IPS-NIHi11 (cell line): ENCODE measurements at regions not wholly inside any gene's neighbourhood (a gene's known extent, or its start where the extent isn't known, plus 50 kb on each side); places are given as distances from the start of the nearest gene placed in this dataset.
"Not testable (repeated sequence)": the region's sequence is repeated elsewhere in the genome, so short reads cannot be mapped to it uniquely, and the experiment has no call there.

ENCODE experiments used
- DNase-seq: peaks from one replicate; pipeline ENCODE4 v3.0.0; 2012; ENCODE audit warnings: mixed read lengths, low spot score

DNA sequence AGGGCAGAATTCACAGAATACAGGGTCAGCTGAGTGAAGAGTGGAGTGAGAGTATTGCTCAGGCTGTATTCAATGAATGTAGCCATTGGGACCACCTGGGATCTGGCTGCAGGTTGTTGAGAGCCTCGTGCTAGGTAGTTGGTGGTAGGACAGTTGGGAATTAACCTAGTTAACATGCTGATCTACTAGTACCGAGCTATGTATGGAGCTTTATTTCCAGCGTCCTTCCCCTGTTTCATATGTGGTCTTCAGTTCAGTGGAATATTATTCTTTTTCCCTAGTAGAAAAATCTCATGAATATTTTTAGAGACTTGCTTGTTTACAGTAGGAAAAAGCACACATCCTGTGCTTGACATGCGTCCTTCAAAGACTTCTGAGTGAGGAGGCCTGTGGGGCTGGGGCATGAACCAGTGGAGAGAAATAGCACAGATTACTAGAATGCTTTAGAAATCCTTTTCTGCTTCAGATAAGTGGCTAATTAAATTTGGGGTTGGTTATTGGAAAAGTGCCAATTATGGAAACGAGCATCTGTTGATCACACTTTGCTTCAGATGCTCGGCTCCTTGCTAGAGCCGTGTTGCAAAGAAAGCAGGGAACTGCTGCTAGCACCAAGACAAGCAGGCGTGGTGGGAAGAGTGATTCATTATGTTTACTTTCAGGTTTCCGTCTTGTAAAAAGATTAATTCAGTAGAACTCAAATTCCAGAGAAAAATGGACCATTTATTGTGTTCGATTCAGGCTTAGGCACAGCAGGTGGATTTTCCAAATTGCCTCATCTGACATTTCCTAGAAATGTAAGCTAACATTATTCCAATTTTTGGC is 53.6 kb downstream of the ARF6 start:
- DNase-seq = no peak

DNA sequence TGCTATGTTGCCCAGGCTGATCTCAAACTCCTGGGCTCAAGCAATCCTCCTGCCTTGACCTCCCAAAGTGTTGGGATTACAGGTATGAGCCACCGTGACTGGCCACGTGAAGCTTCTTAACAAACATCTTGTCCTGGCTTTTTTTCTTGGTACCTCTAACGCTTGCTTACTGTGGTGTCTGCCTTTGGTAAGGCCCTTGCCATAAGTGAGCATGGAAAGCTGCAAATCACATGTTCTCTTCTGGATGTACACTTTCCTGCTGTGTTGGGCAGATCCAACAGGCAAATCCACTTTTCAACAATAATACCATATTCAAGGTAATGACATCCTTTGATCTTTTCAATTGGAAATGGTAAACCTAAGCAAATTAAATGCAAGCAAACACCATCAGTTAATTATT is 54.6 kb downstream of the ARF6 start:
- DNase-seq = no peak

DNA sequence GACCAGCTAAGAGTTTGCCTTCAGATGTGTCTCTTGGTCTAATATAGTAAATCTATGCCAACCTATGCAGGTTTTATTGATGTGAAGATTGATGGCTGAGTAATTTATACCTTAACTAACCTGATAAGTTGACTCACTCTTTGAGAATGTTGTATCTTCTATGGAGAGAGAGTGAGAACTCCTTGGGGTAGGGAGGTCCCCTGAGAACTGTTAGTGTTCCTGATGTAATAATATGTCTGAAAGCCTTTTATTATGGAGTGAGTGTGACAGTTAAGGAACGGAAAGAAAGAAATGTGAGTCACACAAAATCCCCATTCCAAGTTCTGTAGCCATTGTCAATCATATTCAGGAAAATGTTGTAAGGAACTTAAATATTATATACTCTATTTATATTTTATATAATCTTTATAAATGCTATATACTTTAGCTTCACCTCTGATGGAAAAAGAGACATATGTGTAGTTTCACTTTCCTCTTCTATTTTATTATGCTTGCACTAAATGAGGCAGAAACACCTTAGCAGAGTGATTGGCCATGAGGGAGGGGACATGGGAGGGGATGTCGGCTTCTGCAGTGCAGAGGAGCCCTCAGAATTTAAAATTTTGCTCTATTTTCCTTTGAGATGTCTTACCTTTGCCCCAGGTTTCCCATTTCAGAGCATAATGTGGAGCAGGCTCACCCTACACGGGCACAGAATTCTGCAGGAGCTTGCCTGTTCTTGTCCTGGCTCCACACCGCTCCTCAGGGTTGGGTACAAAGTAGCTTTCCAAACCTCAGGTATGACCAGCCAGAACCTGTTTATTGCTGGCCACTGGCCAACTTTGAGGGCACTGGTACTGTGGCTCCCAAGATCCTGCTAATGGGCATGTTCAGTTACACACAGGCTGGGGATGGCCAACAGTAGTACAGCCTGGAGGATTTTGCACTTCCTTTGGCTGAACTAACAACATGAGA is 57.7 kb downstream of the ARF6 start:
- no peak for DNase-seq

DNA sequence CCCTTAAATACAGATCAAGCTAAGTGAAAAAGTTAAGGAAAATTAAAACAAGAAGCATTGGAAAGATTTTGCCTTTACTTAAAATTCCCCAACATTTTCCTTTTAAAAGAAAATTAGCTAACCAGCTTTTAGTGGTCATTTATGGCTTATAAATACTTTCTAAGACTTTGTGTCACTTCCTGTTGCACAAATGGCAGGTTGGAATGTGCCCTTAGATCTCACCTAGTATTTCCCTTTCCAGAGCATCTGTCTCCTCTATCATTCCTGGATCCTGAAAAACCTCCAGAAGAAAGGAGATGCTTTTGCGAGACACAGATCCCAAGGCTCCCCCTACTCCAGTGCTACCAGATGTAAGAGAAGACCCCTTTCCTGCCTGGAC is 58.3 kb downstream of the ARF6 start:
- DNase-seq = no peak

DNA sequence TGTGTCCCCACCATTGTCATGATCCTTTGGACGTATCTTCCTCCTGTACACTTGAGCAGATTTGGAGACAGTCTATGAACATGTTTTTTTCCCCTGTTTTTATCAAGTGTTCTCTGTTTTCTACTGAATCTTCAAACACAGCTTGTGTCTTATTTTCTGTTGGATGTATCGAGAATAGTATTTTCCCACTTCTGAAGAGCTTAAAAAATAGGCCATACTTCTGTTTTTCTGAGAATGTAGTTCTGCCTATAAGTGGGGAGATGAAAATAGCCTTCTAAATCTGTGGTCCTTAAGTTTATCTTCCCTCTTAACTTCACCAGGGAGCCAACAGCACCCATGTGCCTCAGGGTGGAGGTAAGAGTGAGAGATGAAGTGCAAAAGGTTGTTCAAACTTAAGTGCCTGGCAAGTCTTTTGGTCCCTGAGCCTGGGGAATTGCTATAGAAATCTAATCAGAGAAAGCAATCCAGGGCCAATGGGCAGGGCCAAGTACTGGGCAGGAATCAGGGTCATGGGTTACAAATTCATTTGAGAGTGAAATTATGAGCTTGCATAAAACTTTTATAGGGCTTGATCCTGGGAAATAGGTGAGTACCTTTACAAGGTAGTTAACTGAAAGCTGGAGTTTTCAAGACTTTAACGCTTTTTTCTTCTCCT is 58.9 kb downstream of the ARF6 start:
- DNase-seq = no peak

DNA sequence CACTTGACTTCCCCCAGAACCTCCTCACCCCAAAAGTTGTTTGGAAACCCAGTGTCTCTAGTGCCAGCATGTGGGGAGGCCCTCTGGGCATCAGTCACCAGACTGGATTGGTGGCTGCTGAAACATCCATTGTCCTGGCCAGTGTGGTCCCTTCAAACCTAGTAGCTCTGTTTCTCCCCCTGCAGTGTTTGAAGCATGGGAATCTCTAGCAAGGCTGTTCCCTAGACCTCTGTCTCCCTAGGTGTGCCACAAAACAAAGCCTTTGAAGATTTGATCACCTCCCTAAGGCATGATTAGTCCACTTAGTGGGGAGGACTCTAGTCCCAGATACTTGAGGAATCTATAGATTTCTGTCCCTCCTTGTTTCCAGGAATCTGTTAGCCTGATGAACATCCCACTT is 60.3 kb downstream of the ARF6 start:
- no peak for DNase-seq

DNA sequence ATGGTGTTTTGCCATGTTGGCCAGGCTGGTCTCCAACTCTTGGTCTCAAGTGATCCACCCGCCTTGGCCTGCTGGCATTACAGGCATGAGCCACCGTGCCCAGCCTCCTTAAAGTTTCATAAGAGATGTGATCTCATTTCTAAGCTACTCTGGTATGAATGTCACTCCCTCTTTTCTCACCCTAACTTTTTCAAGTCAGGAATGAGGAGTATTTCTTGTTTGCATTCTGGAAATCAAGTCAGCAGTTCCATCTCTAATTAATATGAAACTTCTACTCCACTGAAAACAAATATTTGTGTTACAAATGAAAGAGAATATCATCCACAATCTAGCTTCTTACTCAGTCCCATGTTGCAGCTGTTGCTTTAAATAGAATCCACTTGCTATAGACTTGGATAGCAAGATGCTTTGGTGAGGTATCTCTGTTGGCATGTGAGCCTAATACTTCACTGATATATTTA is 61.3 kb downstream of the ARF6 start:
- DNase-seq = no peak

DNA sequence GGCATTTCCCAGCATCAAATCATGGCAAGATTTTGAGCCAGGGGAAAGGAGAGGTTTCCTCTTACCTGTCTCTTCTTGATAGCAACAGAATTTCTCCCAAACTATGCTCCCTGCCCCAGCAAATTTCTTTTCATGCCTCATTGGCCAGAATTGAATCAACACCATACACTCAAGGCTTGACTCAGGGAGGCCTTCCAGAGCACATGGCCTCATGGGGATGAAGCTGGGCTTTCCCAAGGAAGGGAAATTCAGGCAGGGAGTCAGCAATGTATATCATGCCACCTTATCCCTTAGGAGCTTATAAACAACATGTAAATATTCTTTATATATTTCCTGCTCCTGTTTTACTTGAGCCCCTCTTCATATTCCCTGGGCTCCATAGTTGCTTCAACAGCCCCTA is 62.1 kb downstream of the ARF6 start:
- DNase-seq = no peak

DNA sequence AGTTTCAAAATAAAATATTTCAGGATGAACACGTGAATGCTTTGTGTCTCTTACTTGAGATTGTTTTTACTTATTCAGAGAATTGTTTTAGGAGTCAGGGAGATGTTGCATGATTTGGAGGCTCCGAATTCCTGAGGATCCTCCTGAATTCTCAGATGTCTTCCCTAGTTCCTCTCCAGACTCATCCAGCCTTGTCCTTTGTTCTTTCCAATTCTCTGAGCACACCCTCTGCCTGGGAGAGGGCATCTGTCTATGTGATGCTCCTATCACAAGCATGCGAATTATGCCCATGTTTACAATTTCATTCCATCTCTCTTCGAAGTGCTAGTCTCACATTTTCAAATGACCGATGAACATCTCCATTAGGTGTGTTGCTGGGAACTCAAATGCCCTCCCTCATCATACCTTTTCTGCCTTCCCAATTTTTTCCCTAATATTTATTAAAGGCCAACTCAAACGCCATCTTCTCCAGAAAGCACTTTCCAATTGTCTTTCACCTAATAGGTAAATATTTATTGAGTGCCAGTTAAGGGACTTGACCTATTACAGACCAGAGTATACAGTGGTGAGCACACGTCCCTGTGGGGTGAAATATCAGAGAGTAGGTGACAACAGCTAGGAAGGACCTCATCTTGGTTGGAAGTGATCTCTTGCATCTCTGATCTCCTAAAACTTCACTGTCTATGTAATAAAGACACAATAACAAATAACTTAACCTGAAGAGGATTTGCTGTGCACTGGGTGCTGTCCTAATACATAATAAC is 64.4 kb downstream of the ARF6 start:
- DNase-seq = no peak

DNA sequence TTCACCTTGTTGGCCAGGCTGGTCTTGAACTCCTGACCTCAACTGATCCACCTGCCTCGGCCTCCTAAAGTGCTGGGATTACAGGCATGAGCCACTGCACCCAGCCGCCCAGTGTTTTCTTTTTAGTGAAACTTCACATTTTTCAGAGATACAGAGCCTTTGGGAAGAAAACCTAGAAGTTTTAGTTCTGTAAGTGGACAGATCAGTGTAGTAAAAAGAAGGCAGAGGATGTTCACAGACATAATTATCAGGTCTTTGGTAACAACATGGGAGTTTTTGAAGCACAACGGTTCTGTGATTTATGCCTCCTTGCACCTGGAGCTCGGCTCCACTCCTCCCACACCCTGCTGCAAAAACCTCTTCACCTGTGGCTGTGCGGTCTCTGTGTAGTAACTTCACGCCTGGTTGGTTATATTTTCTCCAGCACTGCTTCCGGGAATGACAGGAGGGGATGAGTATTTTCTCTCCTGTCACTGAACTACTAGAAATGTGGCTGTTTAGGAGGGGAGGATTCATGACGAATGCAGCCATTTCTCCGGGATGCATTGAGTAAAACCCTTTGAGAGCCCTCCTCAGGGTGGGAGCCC is 67.0 kb downstream of the ARF6 start:
- peak; percentile 30 for DNase-seq

DNA sequence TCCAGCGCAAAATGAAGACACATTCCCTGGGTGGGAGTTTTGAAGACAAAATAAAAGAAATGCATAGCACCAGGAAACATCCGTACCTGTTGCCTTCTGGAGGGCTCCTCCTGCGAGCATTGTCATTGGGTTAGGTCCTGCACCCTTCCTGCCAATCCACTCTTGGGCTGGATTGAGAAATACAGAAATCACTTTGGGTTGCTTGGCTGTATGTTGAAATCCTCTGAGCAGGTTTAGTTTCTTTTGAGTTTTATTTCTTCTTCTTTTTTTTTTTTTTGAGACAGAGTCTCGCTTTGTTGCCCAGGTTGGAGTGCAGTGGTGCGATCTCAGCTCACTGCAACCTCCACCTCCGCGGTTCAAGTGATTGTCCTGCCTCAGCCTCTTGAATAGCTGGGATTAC is 67.6 kb downstream of the ARF6 start:
- no peak for DNase-seq

DNA sequence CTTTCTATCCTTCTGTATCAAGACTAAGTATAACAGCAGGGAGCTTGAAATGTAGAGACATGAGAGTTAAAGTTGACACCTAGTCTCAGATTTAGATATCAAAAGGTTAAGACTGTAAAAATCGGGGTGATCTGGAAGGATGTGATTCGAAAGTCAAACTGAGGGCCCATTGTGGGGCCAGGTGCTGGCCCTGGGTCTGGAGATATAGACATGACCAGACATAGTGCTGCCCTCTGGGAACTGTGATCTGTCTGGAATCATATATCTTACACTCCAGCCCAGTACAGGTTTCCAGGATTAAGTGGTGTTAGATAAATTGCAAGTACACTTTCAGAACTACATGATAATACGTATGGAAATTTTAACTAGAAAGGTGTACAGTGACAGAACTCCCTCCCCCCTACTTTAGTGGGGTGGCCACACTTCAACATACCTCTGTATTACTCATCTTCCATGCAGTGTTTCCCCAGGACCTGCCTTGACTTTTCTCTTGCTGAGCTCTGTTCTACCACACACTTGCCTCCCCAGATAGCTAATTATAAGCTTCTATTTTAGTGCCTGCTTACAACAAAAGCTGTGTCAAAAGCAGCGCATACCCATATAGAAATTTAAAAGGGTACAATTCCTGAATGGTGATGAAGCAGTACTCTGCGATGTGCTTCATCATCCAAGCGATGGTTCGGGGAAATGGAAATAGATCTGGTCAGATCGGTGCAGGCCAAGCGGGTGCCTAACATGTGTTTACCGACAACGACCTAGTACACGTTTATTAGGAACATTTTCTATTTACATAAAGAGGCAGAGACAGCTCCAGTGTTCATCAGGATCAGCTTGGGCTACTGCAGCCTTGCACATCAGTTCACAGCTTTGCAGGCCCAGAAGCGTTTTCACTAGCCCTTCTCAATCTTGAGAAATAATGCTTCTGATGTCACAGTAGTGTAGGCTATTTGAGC is 68.7 kb downstream of the ARF6 start:
- DNase-seq = no peak

DNA sequence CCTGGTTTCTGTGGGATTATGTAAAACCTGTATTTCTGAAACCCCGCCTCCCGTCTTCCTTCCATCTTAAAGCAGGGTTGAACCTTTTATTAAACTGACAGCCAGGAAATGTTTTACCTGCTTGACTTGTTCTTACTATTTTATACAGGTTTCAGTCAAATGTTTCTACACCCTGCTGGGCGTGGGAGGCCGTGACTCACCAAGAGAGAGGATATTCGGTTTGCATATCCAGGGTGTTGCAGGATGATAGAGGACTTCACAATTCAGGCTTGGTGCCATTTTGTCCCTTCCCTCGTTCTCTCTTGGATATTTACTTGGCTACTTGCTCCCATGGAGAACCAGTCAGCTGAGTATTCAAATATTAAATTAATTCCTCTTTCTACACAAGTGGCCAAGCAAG is 69.7 kb downstream of the ARF6 start:
- DNase-seq = no peak

DNA sequence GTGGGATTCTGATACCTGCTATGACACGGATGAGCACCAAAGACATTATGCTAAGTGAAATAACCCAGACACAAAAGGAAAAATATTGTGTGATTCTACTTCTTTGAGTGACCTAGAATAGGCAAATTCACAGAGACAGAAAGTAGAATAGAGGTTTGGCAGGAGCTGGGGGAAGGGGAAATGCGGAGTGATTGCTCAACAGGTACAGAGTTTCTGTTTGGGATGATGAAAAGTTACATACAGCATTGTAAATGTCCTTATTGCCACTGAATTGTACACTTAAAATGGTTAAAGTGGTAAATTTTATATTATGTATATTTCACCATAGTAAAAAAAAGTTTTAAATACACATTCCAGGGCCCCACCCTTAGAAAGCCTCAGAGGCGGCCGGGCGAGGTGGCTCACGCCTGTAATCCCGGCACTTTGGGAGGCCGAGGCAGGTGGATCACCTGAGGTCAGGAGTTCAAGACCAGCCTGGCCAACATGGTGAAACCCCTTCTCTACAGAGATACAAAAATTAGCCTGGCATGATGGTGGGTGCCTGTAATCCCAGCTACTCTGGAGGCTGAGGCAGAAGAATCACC is 72.3 kb downstream of the ARF6 start:
- not testable (repeated sequence) for DNase-seq

DNA sequence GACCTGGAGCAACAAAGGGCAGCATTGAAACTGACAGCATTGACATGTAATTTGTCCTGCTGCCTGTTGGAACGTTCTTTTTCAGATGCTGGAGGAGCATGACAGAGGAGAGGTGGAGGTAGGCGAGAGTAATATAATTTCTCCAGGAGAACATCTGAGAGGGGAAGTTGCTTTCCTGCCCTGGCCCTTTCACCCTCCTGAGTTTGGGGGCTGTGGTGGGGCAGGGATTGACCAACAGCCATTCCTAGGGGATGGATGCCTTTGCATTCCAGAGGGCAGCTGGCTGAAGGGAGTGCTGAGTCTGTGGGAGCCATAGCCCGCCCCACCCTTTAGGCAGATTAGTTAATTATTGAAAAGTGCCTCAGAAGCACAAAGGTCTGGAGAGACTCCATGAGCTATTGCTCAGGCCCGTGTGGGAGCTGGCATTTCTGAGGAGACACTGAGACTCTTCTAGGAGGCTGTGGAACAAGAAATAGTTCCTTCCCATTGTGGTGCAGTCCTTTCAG is 73.5 kb downstream of the ARF6 start:
- peak; percentile 42 for DNase-seq

DNA sequence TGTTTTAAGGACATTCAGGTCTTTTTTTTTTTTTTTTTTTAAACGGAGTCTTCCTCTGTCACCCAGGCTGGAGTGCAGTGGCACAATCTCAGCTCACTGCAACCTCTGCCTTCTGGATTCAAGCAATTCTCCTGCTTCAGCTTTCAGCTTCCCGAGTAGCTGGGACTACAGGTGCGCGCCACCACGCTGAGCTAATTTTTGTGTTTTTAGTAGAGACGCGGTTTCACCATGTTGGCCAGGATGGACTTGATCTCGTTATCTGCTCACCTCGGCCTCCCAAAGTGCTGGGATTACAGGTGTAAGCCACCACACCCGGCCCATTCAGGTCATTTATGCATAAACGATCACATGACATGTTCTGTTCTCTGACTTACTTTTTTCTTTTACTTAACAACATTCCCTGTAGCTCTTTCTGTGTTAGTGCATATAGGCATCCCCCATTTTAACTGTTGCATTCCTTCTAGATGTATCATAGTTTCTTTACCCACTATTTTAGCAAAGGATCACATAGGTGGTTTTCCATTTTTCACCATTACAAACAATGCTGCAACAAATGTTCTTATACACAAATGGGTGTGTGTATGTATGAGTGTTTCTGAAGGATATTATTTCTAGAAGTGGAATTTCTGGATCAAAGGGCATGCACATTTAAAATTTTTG is 74.2 kb downstream of the ARF6 start:
- no peak for DNase-seq

DNA sequence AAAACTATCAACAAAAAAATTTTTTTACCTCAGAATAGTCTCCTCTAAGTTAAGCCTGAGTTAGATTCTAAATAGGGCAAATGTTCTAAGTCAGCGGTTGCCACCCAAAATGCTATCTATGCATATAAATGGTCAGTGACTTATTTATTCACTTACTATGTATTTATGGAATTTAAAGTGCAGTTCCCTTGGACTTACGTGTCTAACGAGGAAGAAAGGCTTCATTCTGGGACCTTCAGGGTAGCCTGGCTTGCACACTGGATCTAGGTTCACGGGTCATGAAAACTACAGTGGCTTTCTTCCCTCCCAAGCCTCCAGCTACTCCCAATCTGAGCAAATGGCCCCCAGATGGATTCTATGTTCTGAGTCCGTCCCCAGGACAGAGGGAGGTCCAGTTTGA is 77.1 kb downstream of the ARF6 start:
- DNase-seq = no peak

DNA sequence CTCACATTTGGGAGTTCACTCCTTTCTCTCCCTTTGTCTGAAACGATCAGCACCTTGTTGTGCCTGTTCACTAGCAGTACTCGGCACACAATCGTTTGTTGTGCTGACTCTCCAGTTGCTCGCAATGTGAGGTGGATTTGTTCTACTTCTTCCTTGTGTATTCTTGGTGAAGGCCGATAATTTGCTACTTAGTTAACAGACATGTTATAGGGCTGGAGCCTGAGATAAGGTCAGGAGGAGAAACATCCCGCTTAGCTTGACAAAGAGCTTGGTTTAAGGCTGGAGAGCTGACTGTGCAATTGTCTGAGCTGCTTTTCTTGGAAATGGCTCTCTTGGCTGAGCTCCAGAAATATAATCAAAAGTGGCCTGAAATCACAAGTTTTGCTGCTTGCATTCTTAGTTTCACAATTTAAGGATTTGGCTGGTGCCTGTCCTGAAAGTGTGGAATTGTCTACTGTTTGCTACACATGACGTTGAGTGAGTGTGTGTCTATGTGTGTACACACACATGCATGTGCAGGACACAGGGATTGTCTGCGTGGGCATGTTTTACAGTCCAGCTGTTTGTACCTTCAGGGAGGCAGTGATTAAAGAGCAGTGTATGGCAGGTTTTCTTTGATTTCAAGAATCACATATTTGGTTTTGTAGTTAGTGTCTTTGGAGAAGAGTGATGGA is 77.7 kb downstream of the ARF6 start:
- DNase-seq = no peak
